GM12875 (cell line): ENCODE measurements at regions not wholly inside any gene's neighbourhood (a gene's known extent, or its start where the extent isn't known, plus 50 kb on each side); places are given as distances from the start of the nearest gene placed in this dataset.

Source experiments
- H3K4me3 ChIP-seq: one replicate; pipeline ENCODE4 v1.5.1; 2011; ENCODE audit warnings: low read depth, low read length, control low read depth
- TF ChIP-seq, protein P1 (sequence below): IDR thresholded peaks from 2 replicates; pipeline ENCODE4 v1.5.1; 2011; ENCODE audit warnings: low read depth, mild to moderate bottlenecking, control low read depth, inconsistent platforms, low read length, moderate library complexity, borderline replicate concordance; ENCODE audit not compliant: insufficient read depth

DNA sequence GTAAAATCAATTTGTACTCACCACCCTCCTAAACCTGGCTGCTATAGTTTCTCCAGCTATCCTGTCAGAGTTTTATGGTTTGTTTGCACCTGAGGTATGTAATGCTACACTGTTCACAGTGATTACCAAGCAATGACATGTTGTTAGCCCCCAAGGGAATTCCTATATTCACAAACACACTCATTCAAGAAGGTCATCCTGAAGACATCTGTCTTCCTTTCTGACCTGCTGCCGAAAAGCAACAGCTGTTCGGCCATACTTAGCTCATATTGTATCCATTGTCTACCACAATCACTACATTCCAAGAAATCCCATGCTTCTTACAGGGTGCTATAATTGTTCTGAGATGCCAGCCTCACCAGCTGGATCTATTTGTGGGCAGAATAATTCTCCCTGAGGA is 160.1 kb upstream of the GYPA start:
- no peak overlapping the region for H3K4me3 ChIP-seq
- TF ChIP-seq, protein P1, sequence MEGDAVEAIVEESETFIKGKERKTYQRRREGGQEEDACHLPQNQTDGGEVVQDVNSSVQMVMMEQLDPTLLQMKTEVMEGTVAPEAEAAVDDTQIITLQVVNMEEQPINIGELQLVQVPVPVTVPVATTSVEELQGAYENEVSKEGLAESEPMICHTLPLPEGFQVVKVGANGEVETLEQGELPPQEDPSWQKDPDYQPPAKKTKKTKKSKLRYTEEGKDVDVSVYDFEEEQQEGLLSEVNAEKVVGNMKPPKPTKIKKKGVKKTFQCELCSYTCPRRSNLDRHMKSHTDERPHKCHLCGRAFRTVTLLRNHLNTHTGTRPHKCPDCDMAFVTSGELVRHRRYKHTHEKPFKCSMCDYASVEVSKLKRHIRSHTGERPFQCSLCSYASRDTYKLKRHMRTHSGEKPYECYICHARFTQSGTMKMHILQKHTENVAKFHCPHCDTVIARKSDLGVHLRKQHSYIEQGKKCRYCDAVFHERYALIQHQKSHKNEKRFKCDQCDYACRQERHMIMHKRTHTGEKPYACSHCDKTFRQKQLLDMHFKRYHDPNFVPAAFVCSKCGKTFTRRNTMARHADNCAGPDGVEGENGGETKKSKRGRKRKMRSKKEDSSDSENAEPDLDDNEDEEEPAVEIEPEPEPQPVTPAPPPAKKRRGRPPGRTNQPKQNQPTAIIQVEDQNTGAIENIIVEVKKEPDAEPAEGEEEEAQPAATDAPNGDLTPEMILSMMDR: no peak

DNA sequence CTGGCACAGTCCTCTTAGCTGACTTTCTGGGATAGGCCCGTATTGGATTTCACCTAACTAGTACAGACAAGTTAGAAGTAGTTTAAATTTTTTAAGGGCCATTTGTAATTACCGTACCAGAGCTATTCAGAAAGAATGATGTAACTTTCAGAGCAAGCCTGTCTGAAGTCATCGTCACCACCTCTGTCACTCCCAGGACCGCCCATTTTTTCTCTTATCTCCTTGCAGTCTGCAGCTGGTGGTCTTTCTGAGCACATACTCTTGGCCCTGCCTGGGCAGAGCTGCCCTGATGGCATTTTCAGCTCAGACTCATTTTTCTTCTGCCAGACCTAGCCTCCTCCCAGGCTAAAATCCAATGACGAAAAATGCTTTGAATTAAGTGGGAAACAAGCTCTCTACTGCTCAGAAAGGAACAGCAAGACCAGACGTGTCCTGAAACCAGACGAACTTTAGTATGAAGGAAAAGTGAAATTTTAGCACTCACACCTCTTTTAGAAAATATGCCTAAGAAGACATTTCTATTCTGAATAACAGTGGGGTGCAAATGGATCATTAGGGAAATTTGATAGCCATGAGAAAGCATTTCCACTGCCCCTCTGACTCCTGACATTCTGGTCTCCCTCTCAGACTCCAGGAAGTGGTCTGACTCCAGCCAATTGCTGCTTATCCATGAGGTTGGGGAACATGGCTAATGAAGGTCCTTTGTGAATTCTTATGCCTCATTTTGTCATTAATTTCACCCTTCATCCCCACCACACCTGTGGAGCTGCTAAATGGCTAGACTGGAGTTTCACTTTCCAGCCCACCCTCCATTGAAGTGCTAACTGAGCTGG is 162.4 kb upstream of the GYPA start:
- H3K4me3 ChIP-seq: no peak overlapping the region
- TF ChIP-seq, protein P1: no peak

DNA sequence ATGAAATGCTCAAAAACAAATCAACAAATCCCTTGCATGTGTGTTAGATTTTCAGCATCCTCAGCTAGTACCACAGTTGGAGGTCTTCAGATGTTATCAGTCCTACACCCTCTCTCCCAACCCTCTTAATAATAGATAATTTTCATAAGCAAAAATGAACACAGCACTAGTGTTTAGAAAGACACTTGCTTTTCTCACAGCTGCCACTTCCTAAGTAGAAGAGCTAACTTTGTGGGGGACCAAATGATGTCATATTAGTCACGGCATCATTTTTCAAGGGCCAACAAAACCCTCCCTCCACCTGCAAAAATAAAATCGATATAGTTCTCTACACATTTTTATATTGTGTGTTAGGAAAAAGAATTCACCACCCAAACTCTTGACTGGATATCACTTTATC is 163.5 kb upstream of the GYPA start:
- no peak overlapping the region for H3K4me3 ChIP-seq
- TF ChIP-seq, protein P1: no peak

DNA sequence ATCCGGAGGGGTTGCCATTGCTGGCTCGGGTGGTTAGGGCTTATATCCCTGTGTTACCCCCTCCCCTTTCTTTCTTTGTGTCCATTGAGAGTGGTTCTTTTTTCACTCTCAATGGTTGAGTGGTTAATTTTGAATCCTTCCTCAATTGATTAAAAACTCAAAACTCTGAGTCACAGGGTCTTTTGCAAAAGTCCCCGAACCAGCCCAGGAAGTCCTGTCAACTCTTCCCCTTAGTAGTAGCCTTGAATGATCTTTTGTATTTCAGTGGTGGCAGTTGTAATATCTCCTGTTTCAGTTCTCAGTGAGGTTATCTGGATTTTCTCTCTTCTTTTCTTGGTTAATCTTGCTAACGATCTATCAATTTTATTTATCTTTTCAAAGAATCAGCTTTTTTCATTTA is 170.0 kb upstream of the GYPA start:
- no peak overlapping the region for H3K4me3 ChIP-seq
- TF ChIP-seq, protein P1: no peak

DNA sequence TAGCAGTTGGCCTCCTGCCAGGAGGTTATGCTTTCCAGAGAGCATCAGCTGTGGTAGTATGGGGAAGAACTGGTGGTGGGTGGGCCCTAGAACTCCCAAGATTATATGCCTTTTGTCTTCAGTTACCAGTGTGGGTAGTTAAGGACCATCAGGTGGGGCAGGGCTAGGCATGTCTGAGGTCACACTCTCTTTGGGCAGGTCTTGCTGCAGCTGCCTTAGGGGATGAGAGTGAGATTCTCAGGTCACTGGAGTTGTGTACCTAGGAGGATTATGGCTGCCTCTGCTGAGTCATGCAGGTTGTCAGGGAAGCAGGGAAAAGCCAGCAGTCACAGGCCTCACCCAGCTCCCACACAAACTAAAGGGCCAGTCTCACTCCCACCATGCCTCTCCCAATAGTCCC is 172.9 kb upstream of the GYPA start:
- TF ChIP-seq, protein P1: no peak
- no peak overlapping the region for H3K4me3 ChIP-seq

DNA sequence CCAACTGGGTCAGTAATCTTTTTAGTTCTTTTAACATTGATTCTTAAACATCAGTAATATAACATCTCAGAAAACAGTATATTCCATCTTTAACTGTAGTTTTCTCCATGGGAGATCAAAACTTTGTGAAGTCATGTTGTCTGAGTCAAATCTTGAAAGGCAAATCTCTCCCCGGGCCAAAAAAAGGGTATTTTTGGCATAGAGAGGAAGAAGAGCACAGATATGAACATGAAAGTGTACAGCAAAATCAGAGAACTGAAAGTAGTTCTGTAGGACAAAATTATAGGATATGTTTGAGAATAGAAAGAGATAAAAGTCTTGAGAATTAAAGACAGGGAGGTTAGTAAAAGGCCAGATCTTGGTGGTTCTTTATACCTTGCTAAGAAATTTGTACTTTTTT is 176.4 kb upstream of the GYPA start:
- no peak overlapping the region for H3K4me3 ChIP-seq
- TF ChIP-seq, protein P1: no peak

DNA sequence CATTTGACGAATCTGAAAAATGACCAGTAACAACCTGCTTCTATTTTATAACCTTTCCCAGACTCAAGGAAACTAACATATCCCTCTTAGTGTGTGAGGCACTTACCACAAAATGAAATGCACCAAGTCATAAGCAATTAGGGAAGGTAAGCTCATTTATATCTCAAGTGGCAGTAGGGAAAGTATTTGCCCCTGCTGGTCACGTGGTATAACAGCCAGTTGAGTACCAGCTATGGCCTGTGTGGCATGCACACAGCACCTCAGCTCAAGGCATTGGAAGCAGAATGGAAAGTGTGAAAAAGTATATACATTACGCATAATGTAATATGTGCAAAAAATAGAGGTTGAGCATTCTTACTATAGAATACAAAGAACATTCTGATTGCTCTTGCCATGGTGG is 178.3 kb upstream of the GYPA start:
- H3K4me3 ChIP-seq: no peak overlapping the region
- TF ChIP-seq, protein P1: no peak
